ENCODE measurements at regions not wholly inside any gene's neighbourhood (a gene's known extent, or its start where the extent isn't known, plus 50 kb on each side); places are given as distances from the start of the nearest gene placed in this dataset.
A peak's percentile ranks its signal among the peaks of the same experiment; 100 is the strongest.

DNA sequence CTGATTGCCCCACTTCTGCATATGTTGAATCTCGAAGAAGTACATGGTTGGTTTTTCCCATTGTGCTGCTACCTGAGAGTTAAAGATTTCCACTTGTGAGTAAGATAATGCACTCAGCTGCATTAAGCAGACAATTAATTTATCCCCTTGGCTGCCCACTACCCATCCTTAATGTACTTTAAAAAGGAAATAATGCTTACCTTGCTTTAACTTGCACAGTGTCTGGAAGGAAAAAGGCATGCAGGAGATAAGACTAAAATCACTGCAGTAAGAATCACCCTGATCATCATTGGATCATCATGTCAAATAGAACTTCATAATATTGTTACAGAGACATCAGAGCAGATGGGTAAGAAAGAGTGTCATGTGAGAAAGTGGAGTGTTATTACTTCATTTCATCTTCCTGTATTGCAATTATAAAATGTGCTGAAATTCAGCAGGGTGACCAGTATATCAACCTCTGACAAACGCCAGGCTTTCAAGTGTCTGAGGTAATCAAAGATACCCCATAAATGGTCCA, 207.3 kb upstream of the PIK3C3 start:
- WGBS (ENCODE audit: insufficient coverage): no CpG with 5 or more reads among the region's 2 CpGs
- H3K27ac ChIP-seq (ENCODE audit: low read depth, low read length): no peak overlapping the region
- no peaks in the 10 kb centered on the region for H3K9me3 ChIP-seq (ENCODE audit: control insufficient read depth, insufficient read depth, low read length)
- H3K27me3 ChIP-seq (ENCODE audit: control insufficient read depth, insufficient read depth, low read length): no peaks in the 10 kb centered on the region
- peaks cover 5% of the 10 kb centered on the region for H3K4me1 ChIP-seq (ENCODE audit: control insufficient read depth, insufficient read depth, low read length)
- peak in 1 of 6 donors; percentile 47 for DNase-seq (ENCODE audit: low read depth in 4 of 6, low spot score in 6 of 6)
- no peak overlapping the region for H3K4me3 ChIP-seq (ENCODE audit: low read depth, low read length)
- H3K36me3 ChIP-seq (ENCODE audit: control insufficient read depth, insufficient read depth, low read length): no peaks in the 10 kb centered on the region

DNA sequence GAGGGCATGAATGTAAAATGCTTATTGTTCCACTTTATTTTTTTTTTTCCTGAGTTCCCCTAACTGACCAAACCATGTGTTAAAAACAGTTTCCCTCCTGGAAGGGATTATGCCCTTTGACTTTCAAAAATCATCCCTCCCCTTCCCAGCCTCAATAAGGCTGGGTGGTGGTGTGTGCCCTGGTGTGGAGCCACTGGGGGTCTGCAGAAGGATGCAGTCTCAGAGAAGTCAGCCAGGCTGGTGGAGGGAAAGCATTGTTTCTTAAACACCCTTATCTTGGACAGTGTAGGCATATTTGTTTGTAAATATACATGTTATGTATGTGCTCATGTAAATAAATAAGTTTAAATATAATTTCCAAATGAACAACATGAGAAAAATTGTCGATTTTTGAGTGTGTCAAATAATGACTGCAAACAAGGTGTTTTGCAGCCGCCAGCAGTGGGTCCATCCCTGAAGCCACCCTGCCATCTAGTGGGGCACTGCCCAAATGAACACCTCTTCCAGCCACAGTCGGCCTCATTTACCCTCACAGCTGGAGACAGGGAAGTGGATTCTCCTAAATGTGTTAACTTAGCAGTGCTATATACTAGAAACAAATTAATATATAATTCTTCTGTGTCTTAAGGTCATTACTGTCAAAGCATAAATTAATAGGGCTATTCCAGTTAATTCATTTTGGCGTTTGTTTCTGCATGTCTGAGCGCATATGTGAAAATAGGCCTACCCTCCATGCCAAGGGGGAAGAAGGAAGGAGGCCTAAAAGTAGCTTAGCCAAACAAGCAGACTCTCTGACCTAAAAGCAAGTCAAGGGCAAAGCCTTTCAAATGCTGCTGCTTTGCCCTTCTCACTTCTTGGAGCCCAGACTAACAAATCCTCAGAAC, 209.6 kb upstream of the PIK3C3 start:
- Histone ChIP-seq H3K4me1 (ENCODE audit: control insufficient read depth, insufficient read depth, low read length) (peaks cover 5% of the 10 kb centered on the region), H3K36me3 (ENCODE audit: control insufficient read depth, insufficient read depth, low read length) (no peaks in the 10 kb centered on the region), H3K9me3 (ENCODE audit: control insufficient read depth, insufficient read depth, low read length) (no peaks in the 10 kb centered on the region), H3K4me3 (ENCODE audit: low read depth, low read length) (no peak overlapping the region), H3K27ac (ENCODE audit: low read depth, low read length) (no peak overlapping the region), H3K27me3 (ENCODE audit: control insufficient read depth, insufficient read depth, low read length) (no peaks in the 10 kb centered on the region)
- DNase-seq (ENCODE audit: low read depth in 4 of 6, low spot score in 6 of 6): peak in 5 of 6 donors; percentile 41 to 96 (median 67)
- 100% methylated on average over 1 of the region's 5 CpGs for WGBS (ENCODE audit: insufficient coverage)

DNA sequence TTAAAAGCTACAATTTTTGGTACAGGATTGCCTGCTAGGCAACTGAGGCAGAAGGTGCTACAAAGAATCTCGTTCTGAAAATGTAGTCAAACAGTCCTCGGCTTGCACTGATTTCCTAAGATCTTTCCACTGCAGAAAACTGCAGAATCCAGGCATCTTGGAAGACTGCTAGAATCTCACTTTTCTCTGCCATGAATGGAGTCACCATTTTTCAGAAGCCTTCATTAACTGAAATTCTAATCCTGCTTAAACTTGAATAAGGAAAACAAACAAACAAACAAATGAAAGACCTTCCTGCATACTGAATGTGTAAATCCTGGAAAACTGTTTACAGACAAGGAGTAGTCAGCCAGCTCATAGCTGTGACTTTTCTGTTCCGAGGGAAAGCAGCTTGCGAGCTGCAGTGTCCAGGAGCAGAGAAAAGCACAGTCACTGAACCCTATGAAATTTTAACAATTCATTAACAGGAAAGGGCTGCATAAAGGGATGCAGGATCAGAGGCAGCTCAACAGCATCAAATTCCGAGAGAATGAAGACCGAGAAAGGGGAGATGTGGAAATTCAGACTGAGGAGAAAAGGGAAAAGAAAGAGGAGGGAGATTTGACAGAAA, 210.5 kb upstream of the PIK3C3 start:
- H3K4me1 ChIP-seq (ENCODE audit: control insufficient read depth, insufficient read depth, low read length): peaks cover 5% of the 10 kb centered on the region
- WGBS (ENCODE audit: insufficient coverage): 7% methylated on average over 4 of the region's 6 CpGs
- peak in 4 of 6 donors; percentile 30 to 80 (median 63) for DNase-seq (ENCODE audit: low read depth in 4 of 6, low spot score in 6 of 6)
- no peaks in the 10 kb centered on the region for H3K27me3 ChIP-seq (ENCODE audit: control insufficient read depth, insufficient read depth, low read length)
- H3K9me3 ChIP-seq (ENCODE audit: control insufficient read depth, insufficient read depth, low read length): no peaks in the 10 kb centered on the region
- H3K27ac ChIP-seq (ENCODE audit: low read depth, low read length): no peak overlapping the region
- no peak overlapping the region for H3K4me3 ChIP-seq (ENCODE audit: low read depth, low read length)
- H3K36me3 ChIP-seq (ENCODE audit: control insufficient read depth, insufficient read depth, low read length): no peaks in the 10 kb centered on the region

DNA sequence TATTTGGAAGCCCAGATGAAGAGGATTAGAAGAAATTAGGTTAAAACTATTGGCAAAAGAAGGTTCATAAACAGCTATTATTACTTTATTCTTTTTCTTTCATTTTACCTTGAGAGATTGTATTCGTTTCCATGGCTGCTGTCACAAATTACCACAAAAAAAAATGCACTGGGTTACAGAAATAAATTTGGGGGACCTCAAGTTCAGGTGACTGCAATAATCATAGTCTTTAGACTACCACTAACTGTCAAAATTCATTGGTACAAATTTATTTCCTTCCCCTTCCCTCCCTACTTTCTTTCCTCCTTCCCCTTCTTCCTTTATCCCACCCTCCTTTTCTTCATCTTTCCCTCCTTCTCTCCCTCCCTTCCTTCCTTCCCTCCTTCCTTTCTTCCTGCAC, 217.8 kb upstream of the PIK3C3 start:
- Histone ChIP-seq H3K4me3 (ENCODE audit: low read depth, low read length) (no peak overlapping the region), H3K27ac (ENCODE audit: low read depth, low read length) (no peak overlapping the region), H3K9me3 (ENCODE audit: control insufficient read depth, insufficient read depth, low read length) (no peaks in the 10 kb centered on the region), H3K27me3 (ENCODE audit: control insufficient read depth, insufficient read depth, low read length) (no peaks in the 10 kb centered on the region), H3K36me3 (ENCODE audit: control insufficient read depth, insufficient read depth, low read length) (no peaks in the 10 kb centered on the region), H3K4me1 (ENCODE audit: control insufficient read depth, insufficient read depth, low read length) (no peaks in the 10 kb centered on the region)
- no CpG with 5 or more reads among the region's 1 CpG for WGBS (ENCODE audit: insufficient coverage)
- no peak for DNase-seq (ENCODE audit: low read depth in 4 of 6, low spot score in 6 of 6)

DNA sequence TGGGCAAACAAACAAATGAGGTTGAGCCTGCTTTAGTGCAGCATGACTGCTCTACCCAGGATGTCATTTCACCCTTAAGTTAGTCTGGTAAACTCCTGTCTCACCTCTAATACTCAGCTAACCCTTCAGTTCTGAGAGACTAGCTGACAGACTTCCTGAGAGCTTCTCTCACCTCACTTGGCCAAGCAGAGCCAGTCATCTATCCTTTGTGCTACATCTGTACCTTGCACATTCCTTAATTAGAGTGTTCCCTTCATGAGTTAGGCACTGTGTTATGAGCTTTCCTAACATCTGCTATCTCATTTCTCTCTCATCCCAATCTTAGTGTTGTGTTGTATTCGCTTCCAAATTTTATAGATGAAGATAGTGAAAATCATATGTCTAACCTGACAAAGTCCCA, 220.1 kb upstream of the PIK3C3 start:
- Histone ChIP-seq H3K4me3 (ENCODE audit: low read depth, low read length) (no peak overlapping the region), H3K27me3 (ENCODE audit: control insufficient read depth, insufficient read depth, low read length) (no peaks in the 10 kb centered on the region), H3K9me3 (ENCODE audit: control insufficient read depth, insufficient read depth, low read length) (no peaks in the 10 kb centered on the region), H3K36me3 (ENCODE audit: control insufficient read depth, insufficient read depth, low read length) (no peaks in the 10 kb centered on the region), H3K4me1 (ENCODE audit: control insufficient read depth, insufficient read depth, low read length) (no peaks in the 10 kb centered on the region), H3K27ac (ENCODE audit: low read depth, low read length) (no peak overlapping the region)
- DNase-seq (ENCODE audit: low read depth in 4 of 6, low spot score in 6 of 6): no peak
- WGBS (ENCODE audit: insufficient coverage): no CpG with 5 or more reads among the region's 1 CpG

DNA sequence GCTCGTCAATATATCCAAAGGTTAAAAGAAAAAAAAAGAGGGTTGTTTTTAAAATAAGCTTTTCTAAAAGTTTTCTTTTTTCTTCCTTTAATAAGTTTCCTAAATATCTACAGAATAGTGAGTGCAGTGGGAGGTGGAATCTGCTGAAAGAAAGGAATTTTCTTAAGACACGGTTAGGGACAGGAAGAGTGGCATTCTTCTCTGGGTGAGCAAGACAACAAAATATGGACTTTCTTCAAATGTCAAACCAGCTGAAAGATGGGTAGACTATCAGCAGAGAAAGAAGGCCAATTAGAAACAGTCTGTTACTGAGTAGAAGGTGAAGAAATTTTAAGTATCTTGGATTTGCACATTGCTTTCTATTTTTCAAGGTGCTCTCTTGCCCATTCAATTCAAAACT, 222.7 kb upstream of the PIK3C3 start:
- Histone ChIP-seq H3K27me3 (ENCODE audit: control insufficient read depth, insufficient read depth, low read length) (no peaks in the 10 kb centered on the region), H3K4me3 (ENCODE audit: low read depth, low read length) (no peak overlapping the region), H3K27ac (ENCODE audit: low read depth, low read length) (no peak overlapping the region), H3K4me1 (ENCODE audit: control insufficient read depth, insufficient read depth, low read length) (no peaks in the 10 kb centered on the region), H3K36me3 (ENCODE audit: control insufficient read depth, insufficient read depth, low read length) (no peaks in the 10 kb centered on the region), H3K9me3 (ENCODE audit: control insufficient read depth, insufficient read depth, low read length) (no peaks in the 10 kb centered on the region)
- WGBS (ENCODE audit: insufficient coverage): 100% methylated on average over 1 of the region's 2 CpGs
- DNase-seq (ENCODE audit: low read depth in 4 of 6, low spot score in 6 of 6): no peak

DNA sequence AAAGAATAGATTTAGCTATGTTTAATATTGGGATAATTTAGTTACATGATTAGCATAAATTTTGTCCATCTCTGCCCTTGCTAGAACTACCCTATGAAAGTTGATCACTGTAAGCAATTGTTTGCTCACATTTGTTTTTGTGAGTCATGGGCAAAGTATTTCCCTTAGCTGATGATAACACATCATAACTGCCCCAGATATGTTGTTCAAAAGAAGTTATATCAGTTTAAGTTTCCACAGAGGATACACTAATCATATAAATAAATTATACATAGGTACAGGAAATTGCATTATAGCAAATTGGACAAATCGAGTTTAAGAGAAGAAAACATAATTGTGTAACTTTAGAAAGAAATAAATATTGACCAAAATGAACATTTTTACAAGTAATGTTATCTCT, 223.2 kb upstream of the PIK3C3 start:
- no CpG with 5 or more reads among the region's 1 CpG for WGBS (ENCODE audit: insufficient coverage)
- DNase-seq (ENCODE audit: low read depth in 4 of 6, low spot score in 6 of 6): no peak
- Histone ChIP-seq H3K4me1 (ENCODE audit: control insufficient read depth, insufficient read depth, low read length) (no peaks in the 10 kb centered on the region), H3K27me3 (ENCODE audit: control insufficient read depth, insufficient read depth, low read length) (no peaks in the 10 kb centered on the region), H3K9me3 (ENCODE audit: control insufficient read depth, insufficient read depth, low read length) (no peaks in the 10 kb centered on the region), H3K4me3 (ENCODE audit: low read depth, low read length) (no peak overlapping the region), H3K36me3 (ENCODE audit: control insufficient read depth, insufficient read depth, low read length) (no peaks in the 10 kb centered on the region), H3K27ac (ENCODE audit: low read depth, low read length) (no peak overlapping the region)

DNA sequence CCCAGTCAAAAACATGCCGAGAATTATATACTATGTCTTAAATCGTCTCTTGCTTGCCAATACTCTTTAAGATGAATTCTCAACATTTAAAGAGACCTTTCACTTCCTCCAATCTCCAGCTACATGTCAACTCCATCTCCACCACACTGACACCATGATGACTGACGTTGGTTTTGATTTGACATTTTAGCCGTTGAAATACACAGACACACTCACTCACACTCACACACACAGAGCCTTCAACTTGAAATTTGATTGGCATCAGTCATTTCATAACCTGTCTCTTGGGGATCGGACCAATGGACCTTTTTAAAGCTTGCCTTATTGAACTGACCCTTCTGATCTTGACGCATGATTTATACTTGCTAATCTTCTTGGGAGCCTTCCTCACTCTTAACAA, 230.8 kb upstream of the PIK3C3 start:
- Histone ChIP-seq H3K27ac (ENCODE audit: low read depth, low read length) (no peak overlapping the region), H3K36me3 (ENCODE audit: control insufficient read depth, insufficient read depth, low read length) (no peaks in the 10 kb centered on the region), H3K4me1 (ENCODE audit: control insufficient read depth, insufficient read depth, low read length) (no peaks in the 10 kb centered on the region), H3K9me3 (ENCODE audit: control insufficient read depth, insufficient read depth, low read length) (no peaks in the 10 kb centered on the region), H3K4me3 (ENCODE audit: low read depth, low read length) (no peak overlapping the region), H3K27me3 (ENCODE audit: control insufficient read depth, insufficient read depth, low read length) (no peaks in the 10 kb centered on the region)
- 98% methylated on average over 4 of the region's 6 CpGs for WGBS (ENCODE audit: insufficient coverage)
- no peak for DNase-seq (ENCODE audit: low read depth in 4 of 6, low spot score in 6 of 6)

DNA sequence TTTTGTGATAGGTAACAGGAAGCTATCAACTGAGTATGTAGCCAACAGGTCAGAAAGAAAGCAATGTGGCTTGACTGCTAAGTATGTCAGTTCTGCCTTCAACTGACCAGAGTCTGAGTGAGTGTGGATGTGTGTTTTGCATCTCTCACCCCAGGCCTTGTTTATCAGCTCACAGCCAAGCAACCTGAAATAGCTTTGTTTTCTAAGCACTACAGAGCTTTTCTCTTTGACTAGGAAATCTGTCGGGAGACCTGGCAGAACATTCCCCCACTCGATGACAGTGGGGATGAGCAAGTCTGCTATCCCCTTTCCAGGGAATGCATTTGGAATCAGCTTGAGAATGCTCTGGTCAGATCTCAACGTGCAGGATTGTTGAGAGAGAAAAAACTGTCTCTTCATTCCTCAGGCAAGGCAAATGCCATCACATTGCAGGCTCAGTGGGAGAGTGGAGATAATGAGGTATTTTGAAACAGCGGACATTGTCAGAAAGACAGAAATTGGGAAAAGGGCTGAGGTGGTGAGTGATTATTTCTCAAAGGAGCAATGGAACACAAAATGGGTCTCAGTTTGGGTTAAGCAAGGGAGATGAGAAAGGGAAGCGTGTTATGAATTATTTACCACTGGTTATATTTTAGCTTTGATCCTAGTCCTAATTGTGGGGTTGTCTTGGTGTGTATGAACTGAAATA, 233.8 kb upstream of the PIK3C3 start:
- no peaks in the 10 kb centered on the region for H3K4me1 ChIP-seq (ENCODE audit: control insufficient read depth, insufficient read depth, low read length)
- H3K27me3 ChIP-seq (ENCODE audit: control insufficient read depth, insufficient read depth, low read length): no peaks in the 10 kb centered on the region
- 47% methylated on average over 4 of the region's 5 CpGs for WGBS (ENCODE audit: insufficient coverage)
- DNase-seq (ENCODE audit: low read depth in 4 of 6, low spot score in 6 of 6): peak in 1 of 6 donors; percentile 36
- H3K27ac ChIP-seq (ENCODE audit: low read depth, low read length): no peak overlapping the region
- H3K9me3 ChIP-seq (ENCODE audit: control insufficient read depth, insufficient read depth, low read length): no peaks in the 10 kb centered on the region
- no peaks in the 10 kb centered on the region for H3K36me3 ChIP-seq (ENCODE audit: control insufficient read depth, insufficient read depth, low read length)
- H3K4me3 ChIP-seq (ENCODE audit: low read depth, low read length): no peak overlapping the region
